ENCODE measurements at regions not wholly inside any gene's neighbourhood (a gene's known extent, or its start where the extent isn't known, plus 50 kb on each side); places are given as distances from the start of the nearest gene placed in this dataset.

- TF ChIP-seq CTCF (IDR thresholded peaks at IDR 0.05; ENCODE audit: low read depth, low read length) (no peak), EZH2phosphoT487 (IDR thresholded peaks at IDR 0.05; ENCODE audit: low read depth) (no peak)
- H3K27me3 ChIP-seq (ENCODE audit: low read depth, low read length): no peaks in the 10 kb centered on the region
- no peaks in the 10 kb centered on the region for H3K4me1 ChIP-seq (ENCODE audit: low read length)
- no peak overlapping the region for H3K9ac ChIP-seq (ENCODE audit: low read length)
- H3K36me3 ChIP-seq (replicated peaks; ENCODE audit: low read depth, low read length): no peaks in the 10 kb centered on the region
- H3K4me3 ChIP-seq (ENCODE audit: low read length): no peak overlapping the region
- H3K27ac ChIP-seq (ENCODE audit: low read length): no peak overlapping the region
- H3K79me2 ChIP-seq (ENCODE audit: low read length): no peaks in the 10 kb centered on the region
- H4K20me1 ChIP-seq (ENCODE audit: insufficient read depth, low read length): no peaks in the 10 kb centered on the region
- no peak overlapping the region for H2AFZ ChIP-seq (ENCODE audit: low read depth, low read length)
- peaks cover 8% of the 10 kb centered on the region; the same call in 1 of the 2 replicates for H3K9me3 ChIP-seq (ENCODE audit: insufficient read depth, low read length)
- no peak overlapping the region for H3K4me2 ChIP-seq (ENCODE audit: low read length)
These were observed 647.8 kb downstream of the INHBA start for GRCh38 chr7:41054960-41055661.

- no peak overlapping the region for H3K27ac ChIP-seq (ENCODE audit: low read length)
- no peaks in the 10 kb centered on the region for H3K36me3 ChIP-seq (replicated peaks; ENCODE audit: low read depth, low read length)
- H3K27me3 ChIP-seq (ENCODE audit: low read depth, low read length): no peaks in the 10 kb centered on the region
- no peak overlapping the region for H3K9ac ChIP-seq (ENCODE audit: low read length)
- TF ChIP-seq CTCF (IDR thresholded peaks at IDR 0.05; ENCODE audit: low read depth, low read length) (no peak), EZH2phosphoT487 (IDR thresholded peaks at IDR 0.05; ENCODE audit: low read depth) (no peak)
- no peak overlapping the region for H3K4me2 ChIP-seq (ENCODE audit: low read length)
- no peaks in the 10 kb centered on the region for H3K79me2 ChIP-seq (ENCODE audit: low read length)
- no peaks in the 10 kb centered on the region for H3K4me1 ChIP-seq (ENCODE audit: low read length)
- H3K4me3 ChIP-seq (ENCODE audit: low read length): no peak overlapping the region
- peaks cover 8% of the 10 kb centered on the region; the same call in 1 of the 2 replicates for H3K9me3 ChIP-seq (ENCODE audit: insufficient read depth, low read length)
- no peak overlapping the region for H2AFZ ChIP-seq (ENCODE audit: low read depth, low read length)
- no peaks in the 10 kb centered on the region for H4K20me1 ChIP-seq (ENCODE audit: insufficient read depth, low read length)
These were observed 649.1 kb downstream of the INHBA start for GRCh38 chr7:41053820-41054219.

- Histone ChIP-seq H3K27me3 (ENCODE audit: low read depth, low read length) (no peaks in the 10 kb centered on the region), H4K20me1 (ENCODE audit: insufficient read depth, low read length) (no peaks in the 10 kb centered on the region), H3K79me2 (ENCODE audit: low read length) (no peaks in the 10 kb centered on the region), H3K36me3 (replicated peaks; ENCODE audit: low read depth, low read length) (no peaks in the 10 kb centered on the region), H2AFZ (ENCODE audit: low read depth, low read length) (no peak overlapping the region), H3K4me2 (ENCODE audit: low read length) (no peak overlapping the region), H3K9ac (ENCODE audit: low read length) (no peak overlapping the region), H3K4me3 (ENCODE audit: low read length) (no peak overlapping the region), H3K9me3 (ENCODE audit: insufficient read depth, low read length) (no peaks in the 10 kb centered on the region), H3K27ac (ENCODE audit: low read length) (no peak overlapping the region), H3K4me1 (ENCODE audit: low read length) (no peaks in the 10 kb centered on the region)
- TF ChIP-seq EZH2phosphoT487 (IDR thresholded peaks at IDR 0.05; ENCODE audit: low read depth) (no peak), CTCF (IDR thresholded peaks at IDR 0.05; ENCODE audit: low read depth, low read length) (no peak)
These were observed 650.2 kb downstream of the INHBA start for GRCh38 chr7:41052736-41053135.

GRCh38 chr7:41052201-41052600 is 650.7 kb downstream of the INHBA start:
- H4K20me1 ChIP-seq (ENCODE audit: insufficient read depth, low read length): no peaks in the 10 kb centered on the region
- H3K36me3 ChIP-seq (replicated peaks; ENCODE audit: low read depth, low read length): no peaks in the 10 kb centered on the region
- no peaks in the 10 kb centered on the region for H3K79me2 ChIP-seq (ENCODE audit: low read length)
- H3K9me3 ChIP-seq (ENCODE audit: insufficient read depth, low read length): no peaks in the 10 kb centered on the region
- H2AFZ ChIP-seq (ENCODE audit: low read depth, low read length): no peak overlapping the region
- H3K27ac ChIP-seq (ENCODE audit: low read length): no peak overlapping the region
- H3K9ac ChIP-seq (ENCODE audit: low read length): no peak overlapping the region
- no peak overlapping the region for H3K4me2 ChIP-seq (ENCODE audit: low read length)
- TF ChIP-seq CTCF (IDR thresholded peaks at IDR 0.05; ENCODE audit: low read depth, low read length): no peak
- TF ChIP-seq EZH2phosphoT487 (IDR thresholded peaks at IDR 0.05; ENCODE audit: low read depth): no peak
- H3K4me3 ChIP-seq (ENCODE audit: low read length): no peak overlapping the region
- H3K27me3 ChIP-seq (ENCODE audit: low read depth, low read length): no peaks in the 10 kb centered on the region
- no peaks in the 10 kb centered on the region for H3K4me1 ChIP-seq (ENCODE audit: low read length)

Data from OCI-LY3 (cell line).